A549 (cell line): ENCODE measurements at regions not wholly inside any gene's neighbourhood (a gene's known extent, or its start where the extent isn't known, plus 50 kb on each side); places are given as distances from the start of the nearest gene placed in this dataset.

Source experiments
- ATAC-seq, 2 experiments: fragments of 200-7000 bp in 1 of 2; fragments of >200 bp in 1 of 2; cut with Nextera tagmentation in 1 of 2; cut with Tn5 transposase in 1 of 2; 3 replicates each; pipeline versions ENCODE4 v1.8.0 to v1.9.1; 2018 to 2020; ENCODE audit warnings: mild to moderate bottlenecking in 1 of 2, moderate library complexity in 1 of 2
- CTCF ChIA-PET: fragments of 300-600 bp; sonication (Branson Sonifier 250); formaldehyde crosslinking; extraction: SDS; loops from one replicate; lab custom pipeline; 2021; ENCODE audit warnings: antibody characterized with exemption, inconsistent platforms; lab: Yijun Ruan, JAX
- POLR2A ChIA-PET: fragments of 350-600 bp; formaldehyde crosslinking; extraction: SDS; loops from one replicate; lab custom pipeline; 2021; ENCODE audit warnings: antibody characterized with exemption, inconsistent platforms; lab: Yijun Ruan, JAX
- DNase-seq, 2 experiments: peaks; one replicate each; pipeline versions ENCODE4 v3.0.0 to v3.0.0-alpha.2; 2011 to 2016; ENCODE audit warnings: low read depth in 1 of 2, low spot score in 1 of 2
- FAIRE-seq: peaks from 2 replicates; lab custom pipeline; 2011; peaks lifted over from hg19 to GRCh38; lab: Jason Lieb, UNC
- H3K27ac ChIP-seq, 2 experiments: fragments of >200 bp; sonication (Bioruptor Twin); formaldehyde crosslinking; 3 replicates each; pipeline ENCODE4 v1.5.1; 2016 to 2017
- H3K4me1 ChIP-seq: fragments of >200 bp; sonication (Bioruptor Twin); formaldehyde crosslinking; 3 replicates; pipeline ENCODE4 v1.6.1; 2016
- H3K4me2 ChIP-seq: fragments of >200 bp; sonication (Bioruptor Twin); formaldehyde crosslinking; 3 replicates; pipeline ENCODE4 v1.6.1; 2016
- H3K4me3 ChIP-seq: fragments of >200 bp; sonication (Bioruptor Twin); formaldehyde crosslinking; 3 replicates; pipeline ENCODE4 v1.5.1; 2016
- H3K9me3 ChIP-seq: fragments of >200 bp; sonication (Bioruptor Twin); formaldehyde crosslinking; 3 replicates; pipeline ENCODE4 v1.6.1; 2016
- BHLHE40 ChIP-seq: IDR thresholded peaks from 2 replicates; pipeline ENCODE4 v1.6.1; 2012; ENCODE audit warnings: low read depth, low read length, inconsistent platforms
- CBX8 ChIP-seq: fragments of 200-600 bp; sonication (generic); IDR thresholded peaks from 2 replicates; pipeline ENCODE4 v1.6.1; 2016
- CHD4 ChIP-seq: fragments of 200-600 bp; sonication (generic); IDR thresholded peaks from 2 replicates; pipeline ENCODE4 v1.6.1; 2016; ENCODE audit warnings: antibody characterized with exemption, mild to moderate bottlenecking, borderline replicate concordance
- E2F6 ChIP-seq: IDR thresholded peaks from 2 replicates; pipeline ENCODE4 v1.6.1; 2012; ENCODE audit warnings: low read depth, borderline replicate concordance
- EHF ChIP-seq: fragments of 250-450 bp; sonication (Bioruptor Pico); IDR thresholded peaks from 2 replicates; pipeline ENCODE4 v1.5.0; 2020; ENCODE audit warnings: mild to moderate bottlenecking
- ELK1 ChIP-seq: fragments of 150-350 bp; IDR thresholded peaks from 2 replicates; pipeline ENCODE4 v1.6.1; 2014; ENCODE audit warnings: low read depth, mild to moderate bottlenecking, low read length
- EP300 ChIP-seq, 2 experiments: fragments of >200 bp; sonication (Bioruptor Twin); formaldehyde crosslinking; IDR thresholded peaks; 2 replicates in 1 of 2; 3 replicates in 1 of 2; pipeline ENCODE4 v1.6.1; 2016 to 2017
- ESRRA ChIP-seq: fragments of 150-350 bp; IDR thresholded peaks from 2 replicates; pipeline ENCODE4 v1.6.1; 2014; ENCODE audit warnings: mild to moderate bottlenecking, low read length, borderline replicate concordance
- FOSB ChIP-seq: fragments of 250-450 bp; sonication (Bioruptor Pico); IDR thresholded peaks from 2 replicates; pipeline ENCODE4 v1.5.0; 2020; ENCODE audit warnings: mild to moderate bottlenecking, moderate library complexity
- FOSL2 ChIP-seq, 2 experiments: fragments of 450-650 bp in 1 of 2; fragments of >200 bp in 1 of 2; sonication (Bioruptor Twin) in 1 of 2; formaldehyde crosslinking; IDR thresholded peaks; 2 replicates each; pipeline versions ENCODE4 v1.5.0 to v1.6.1; 2016 to 2020; ENCODE audit warnings: mild to moderate bottlenecking in 1 of 2, moderate library complexity in 1 of 2
- HMGXB4 ChIP-seq: fragments of 250-450 bp; sonication (Bioruptor Pico); IDR thresholded peaks from 2 replicates; pipeline ENCODE4 v1.5.0; 2021; ENCODE audit warnings: mild to moderate bottlenecking, moderate library complexity, borderline replicate concordance
- HOXB5 ChIP-seq: fragments of 250-450 bp; sonication (Bioruptor Pico); IDR thresholded peaks from 2 replicates; pipeline ENCODE4 v1.5.0; 2020; ENCODE audit warnings: mild to moderate bottlenecking, moderate library complexity
- KDM5A ChIP-seq: fragments of 200-600 bp; sonication (generic); IDR thresholded peaks from 2 replicates; pipeline ENCODE4 v1.6.1; 2016; ENCODE audit warnings: antibody characterized with exemption, mild to moderate bottlenecking
- MAFK ChIP-seq: fragments of 450-650 bp; IDR thresholded peaks from 2 replicates; pipeline ENCODE4 v1.6.1; 2014; ENCODE audit not compliant: partially characterized antibody
- MAZ ChIP-seq: fragments of 150-350 bp; IDR thresholded peaks from 2 replicates; pipeline ENCODE4 v1.6.1; 2014; ENCODE audit warnings: antibody characterized with exemption, low read depth, low read length, borderline replicate concordance
- MYC ChIP-seq: IDR thresholded peaks from 2 replicates; pipeline ENCODE4 v1.6.1; 2012; ENCODE audit warnings: mild to moderate bottlenecking, inconsistent platforms, low read length, improper control_type of control experiment, borderline replicate concordance
- NFE2L2 ChIP-seq: fragments of 150-350 bp; conservative IDR thresholded peaks from 2 replicates; pipeline ENCODE4 v1.6.1; 2014; ENCODE audit warnings: low read length
- POLR2AphosphoS2 ChIP-seq: conservative IDR thresholded peaks from 2 replicates; pipeline ENCODE4 v1.6.1; 2012; ENCODE audit warnings: low read length, improper control_type of control experiment, inconsistent platforms
- RCOR1 ChIP-seq: fragments of 150-350 bp; IDR thresholded peaks from 2 replicates; pipeline ENCODE4 v1.6.1; 2014; ENCODE audit warnings: antibody characterized with exemption, low read length, low read depth
- REST ChIP-seq: fragments of 200-600 bp; sonication (generic); IDR thresholded peaks from 2 replicates; pipeline ENCODE4 v1.6.1; 2016; ENCODE audit warnings: antibody characterized with exemption, mild to moderate bottlenecking, moderate library complexity
- RFX5 ChIP-seq: fragments of 450-650 bp; IDR thresholded peaks from 2 replicates; pipeline ENCODE4 v1.7.1; 2014; ENCODE audit warnings: antibody characterized with exemption, mild to moderate bottlenecking, moderate library complexity
- ZNF302 ChIP-seq: fragments of 250-450 bp; sonication (Bioruptor Pico); IDR thresholded peaks from 2 replicates; pipeline ENCODE4 v1.9.0; 2021; ENCODE audit warnings: inconsistent platforms, mild to moderate bottlenecking, moderate library complexity
- ZSCAN20 ChIP-seq: fragments of 250-450 bp; sonication (Bioruptor Pico); IDR thresholded peaks from 2 replicates; pipeline ENCODE4 v1.8.0; 2022; ENCODE audit warnings: mild to moderate bottlenecking, moderate library complexity
- WGBS: methylation state at CpG from one replicate; pipeline ENCODE4 v1.1.6; 2017; ENCODE audit errors: missing lambda C conversion rate; 5-methylcytosine and 5-hydroxymethylcytosine counted together

GRCh38 chr1:177567393-177567792 is 396.6 kb downstream of the BRINP2 start:
- POLR2A ChIA-PET: no interaction called here
- ATAC-seq: peak in 1 of 2 experiments; percentile 80; a peak in 4 of 6 replicates

GRCh38 chr1:177566495-177566894 is 395.7 kb downstream of the BRINP2 start:
- no peaks in the 10 kb centered on the region for H3K4me1 ChIP-seq
- ATAC-seq: no peak
- ChIA-PET CTCF (no interaction called here), POLR2A (no interaction called here)
- H3K9me3 ChIP-seq: no peaks in the 10 kb centered on the region
- DNase-seq: no peak
- no peak for TF ChIP-seq RCOR1
- no peak for TF ChIP-seq REST
- TF ChIP-seq ZNF302 (CRISPR knock-in tag): no peak
- no peak for TF ChIP-seq ELK1
- WGBS: 0% methylated on average over 3 of the region's 3 CpGs
- FAIRE-seq: no peak
- H3K27ac ChIP-seq: no peak overlapping the region
- no peak overlapping the region for H3K4me2 ChIP-seq
- no peak overlapping the region for H3K4me3 ChIP-seq

More at GRCh38 chr1:177567393-177567792, 396.6 kb downstream of the BRINP2 start:
- FAIRE-seq (no peak), DNase-seq (peak; percentile 7 to 18)
- H3K4me2 ChIP-seq: no peak overlapping the region
- CTCF ChIA-PET: no interaction called here
- TF ChIP-seq BHLHE40: no peak
- TF ChIP-seq POLR2AphosphoS2: no peak
- TF ChIP-seq, all 56 proteins: peak for 0
- Histone ChIP-seq H3K9me3 (no peaks in the 10 kb centered on the region), H3K4me3 (no peak overlapping the region), H3K27ac (no peak overlapping the region), H3K4me1 (no peaks in the 10 kb centered on the region)
- WGBS: 0% methylated on average over 1 of the region's 1 CpG

GRCh38 chr1:177561436-177561835 is 390.7 kb downstream of the BRINP2 start:
- ChIA-PET POLR2A (no interaction called here), CTCF (no interaction called here)
- no peak for DNase-seq
- TF ChIP-seq FOSL2 (IDR thresholded peaks at IDR 0.05): no peak
- no peak for TF ChIP-seq FOSL2 (CRISPR knock-in tag; IDR thresholded peaks at IDR 0.05)
- TF ChIP-seq E2F6: no peak
- TF ChIP-seq ELK1: no peak
- TF ChIP-seq MAZ: no peak
- no peak for TF ChIP-seq KDM5A
- no peak for TF ChIP-seq MAFK
- TF ChIP-seq MYC: no peak
- TF ChIP-seq CHD4: no peak
- TF ChIP-seq EHF (CRISPR knock-in tag): no peak
- no peak for TF ChIP-seq ZNF302 (CRISPR knock-in tag)
- TF ChIP-seq FOSB (CRISPR knock-in tag): no peak
- no peak for TF ChIP-seq CBX8
- TF ChIP-seq NFE2L2: no peak
- TF ChIP-seq HOXB5 (CRISPR knock-in tag): no peak
- no peak for TF ChIP-seq HMGXB4 (CRISPR knock-in tag)
- no peak for TF ChIP-seq EP300 (IDR thresholded peaks at IDR 0.05)
- no peak for TF ChIP-seq RFX5
- TF ChIP-seq RCOR1: no peak
- no peak for TF ChIP-seq ZSCAN20
- no peak for TF ChIP-seq ESRRA
- H3K4me3 ChIP-seq: no peak overlapping the region
- H3K4me1 ChIP-seq: no peaks in the 10 kb centered on the region
- H3K9me3 ChIP-seq: no peaks in the 10 kb centered on the region
- no peak for FAIRE-seq
- no peak overlapping the region for H3K27ac ChIP-seq
- WGBS: 0% methylated on average over 1 of the region's 1 CpG
- no peak for ATAC-seq
- no peak overlapping the region for H3K4me2 ChIP-seq
